Hepatocyte (in vitro differentiated cells): ENCODE measurements at regions not wholly inside any gene's neighbourhood (a gene's known extent, or its start where the extent isn't known, plus 50 kb on each side); places are given as distances from the start of the nearest gene placed in this dataset.

ENCODE experiments used
- DNase-seq: peaks from one replicate; pipeline ENCODE4 v3.0.0-alpha.2; 2016; ENCODE audit warnings: low spot score
- H2AFZ ChIP-seq: fragments of 200-600 bp; sonication (generic); 2 replicates; pipeline ENCODE4 v1.6.0; 2016; ENCODE audit warnings: antibody characterized with exemption, mild to moderate bottlenecking
- H3K27ac ChIP-seq: fragments of 200-600 bp; sonication (generic); 2 replicates; pipeline ENCODE4 v1.5.1; 2016; ENCODE audit warnings: mild to moderate bottlenecking
- H3K27me3 ChIP-seq: fragments of 200-600 bp; sonication (generic); 2 replicates; pipeline ENCODE4 v1.6.1; 2016
- H3K36me3 ChIP-seq: fragments of 200-600 bp; sonication (generic); replicated peaks from 2 replicates; pipeline ENCODE4 v1.5.1; 2016; ENCODE audit warnings: low read depth; ENCODE audit not compliant: insufficient read depth
- H3K4me1 ChIP-seq: fragments of 200-600 bp; sonication (generic); 2 replicates; pipeline ENCODE4 v1.5.1; 2016; ENCODE audit warnings: mild to moderate bottlenecking, moderate library complexity; ENCODE audit not compliant: insufficient read depth
- H3K4me2 ChIP-seq: fragments of 200-600 bp; sonication (generic); 2 replicates; pipeline ENCODE4 v1.6.0; 2016
- H3K4me3 ChIP-seq: fragments of 200-600 bp; sonication (generic); 2 replicates; pipeline ENCODE4 v1.5.1; 2016; ENCODE audit warnings: mild to moderate bottlenecking
- H3K79me2 ChIP-seq: fragments of 200-600 bp; sonication (generic); 2 replicates; pipeline ENCODE4 v1.6.0; 2017; ENCODE audit warnings: mild to moderate bottlenecking
- H3K9me2 ChIP-seq: fragments of 200-600 bp; sonication (generic); replicated peaks from 2 replicates; pipeline ENCODE4 v1.6.0; 2017; ENCODE audit warnings: mild to moderate bottlenecking; ENCODE audit not compliant: insufficient read depth
- H3K9me3 ChIP-seq: fragments of 200-600 bp; sonication (generic); 2 replicates; pipeline ENCODE4 v1.5.1; 2016; ENCODE audit warnings: low read depth, mild to moderate bottlenecking
- H4K20me1 ChIP-seq: fragments of 200-600 bp; sonication (generic); 2 replicates; pipeline ENCODE4 v1.6.0; 2016; ENCODE audit warnings: mild to moderate bottlenecking; ENCODE audit not compliant: insufficient read depth, poor library complexity, severe bottlenecking
- EZH2 ChIP-seq: fragments of 200-600 bp; sonication (generic); IDR thresholded peaks from 2 replicates; pipeline ENCODE4 v1.6.1; 2016; ENCODE audit warnings: antibody characterized with exemption, mild to moderate bottlenecking, borderline replicate concordance
- EZH2phosphoT487 ChIP-seq: fragments of 200-600 bp; sonication (generic); IDR thresholded peaks from one replicate; pipeline ENCODE4 v1.6.1; 2018; ENCODE audit warnings: antibody characterized with exemption, mild to moderate bottlenecking, low read depth, moderate library complexity; ENCODE audit not compliant: unreplicated experiment, severe bottlenecking
- WGBS: methylation state at CpG from one replicate; pipeline ENCODE4 v1.1.6; 2016; ENCODE audit warnings: low lambda C conversion rate; ENCODE audit errors: missing lambda C conversion rate; 5-methylcytosine and 5-hydroxymethylcytosine counted together
- TF ChIP-seq, protein P1 (sequence below): fragments of 200-600 bp; sonication (generic); IDR thresholded peaks from 2 replicates; pipeline ENCODE4 v1.5.1; 2016; ENCODE audit warnings: antibody characterized with exemption, mild to moderate bottlenecking; ENCODE audit not compliant: poor library complexity

DNA sequence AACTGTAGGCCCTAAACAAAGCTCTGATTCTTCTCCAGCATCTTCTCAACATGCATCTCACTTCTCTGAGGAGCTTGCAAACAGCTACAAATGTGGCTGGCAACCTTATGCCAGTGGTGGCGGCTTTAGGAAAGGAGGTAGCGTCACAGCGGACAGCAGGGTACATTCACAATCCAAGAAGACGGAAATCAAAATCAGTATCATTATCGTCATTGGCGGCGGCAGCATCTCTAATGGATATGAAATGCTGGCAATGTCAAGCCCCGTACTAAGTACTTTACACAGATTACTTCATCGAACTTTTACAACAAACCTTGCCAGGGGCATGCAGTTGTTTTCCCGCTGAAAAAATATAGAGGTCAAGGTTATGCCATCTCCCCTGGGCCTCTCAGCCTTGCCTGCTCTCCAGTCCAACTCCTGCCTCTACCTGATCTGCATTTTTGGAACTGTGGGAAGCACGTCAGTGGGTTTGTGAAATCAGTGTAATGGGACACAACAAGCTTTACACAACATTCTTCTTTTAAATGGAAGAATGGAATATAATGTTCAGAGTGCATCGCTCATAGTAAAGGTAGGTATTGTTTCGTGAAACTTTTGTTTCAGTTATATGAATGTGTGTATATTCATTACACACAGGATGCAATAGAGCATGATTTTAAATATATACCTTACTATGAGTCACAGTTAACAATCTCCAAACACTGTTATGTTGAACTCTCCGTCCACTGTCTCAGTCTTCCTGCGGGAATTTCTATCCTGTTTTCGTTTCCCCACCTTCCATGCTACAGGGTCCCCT is 152.9 kb downstream of the TTC32 start:
- 96% methylated on average over 16 of the region's 16 CpGs for WGBS
- no peaks in the 10 kb centered on the region for H3K36me3 ChIP-seq
- no peaks in the 10 kb centered on the region for H3K79me2 ChIP-seq
- H4K20me1 ChIP-seq, result no peaks in the 10 kb centered on the region
- no peak for DNase-seq
- no peak overlapping the region for H3K4me3 ChIP-seq
- no peaks in the 10 kb centered on the region for H3K9me3 ChIP-seq
- H3K4me2 ChIP-seq, result no peak overlapping the region
- TF ChIP-seq EZH2, result no peak
- TF ChIP-seq, protein P1, sequence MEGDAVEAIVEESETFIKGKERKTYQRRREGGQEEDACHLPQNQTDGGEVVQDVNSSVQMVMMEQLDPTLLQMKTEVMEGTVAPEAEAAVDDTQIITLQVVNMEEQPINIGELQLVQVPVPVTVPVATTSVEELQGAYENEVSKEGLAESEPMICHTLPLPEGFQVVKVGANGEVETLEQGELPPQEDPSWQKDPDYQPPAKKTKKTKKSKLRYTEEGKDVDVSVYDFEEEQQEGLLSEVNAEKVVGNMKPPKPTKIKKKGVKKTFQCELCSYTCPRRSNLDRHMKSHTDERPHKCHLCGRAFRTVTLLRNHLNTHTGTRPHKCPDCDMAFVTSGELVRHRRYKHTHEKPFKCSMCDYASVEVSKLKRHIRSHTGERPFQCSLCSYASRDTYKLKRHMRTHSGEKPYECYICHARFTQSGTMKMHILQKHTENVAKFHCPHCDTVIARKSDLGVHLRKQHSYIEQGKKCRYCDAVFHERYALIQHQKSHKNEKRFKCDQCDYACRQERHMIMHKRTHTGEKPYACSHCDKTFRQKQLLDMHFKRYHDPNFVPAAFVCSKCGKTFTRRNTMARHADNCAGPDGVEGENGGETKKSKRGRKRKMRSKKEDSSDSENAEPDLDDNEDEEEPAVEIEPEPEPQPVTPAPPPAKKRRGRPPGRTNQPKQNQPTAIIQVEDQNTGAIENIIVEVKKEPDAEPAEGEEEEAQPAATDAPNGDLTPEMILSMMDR, result no peak
- TF ChIP-seq EZH2phosphoT487, result no peak
- no peaks in the 10 kb centered on the region for H3K27me3 ChIP-seq
- H2AFZ ChIP-seq, result no peak overlapping the region
- no peaks in the 10 kb centered on the region for H3K9me2 ChIP-seq
- no peak overlapping the region for H3K27ac ChIP-seq
- peaks cover 6% of the 10 kb centered on the region for H3K4me1 ChIP-seq

DNA sequence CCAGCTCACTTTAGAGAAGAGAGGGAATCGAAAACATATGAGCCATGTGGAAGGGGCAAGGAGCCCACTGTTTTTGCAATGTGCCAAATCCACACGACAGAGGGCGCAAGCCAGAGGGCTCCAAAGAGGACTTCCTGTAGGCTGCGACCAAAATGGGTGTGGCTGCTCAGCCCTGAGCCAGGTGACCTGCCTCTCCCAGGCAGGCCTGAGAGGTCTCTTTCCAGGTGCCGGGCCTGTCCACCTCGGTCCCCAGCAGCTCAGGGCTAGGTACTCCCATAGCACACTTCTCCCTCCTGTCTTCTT is 153.8 kb downstream of the TTC32 start:
- Histone ChIP-seq H3K4me3 (no peak overlapping the region), H3K27me3 (no peaks in the 10 kb centered on the region), H3K4me1 (peaks cover 6% of the 10 kb centered on the region), H4K20me1 (no peaks in the 10 kb centered on the region), H3K36me3 (no peaks in the 10 kb centered on the region), H3K9me3 (no peaks in the 10 kb centered on the region), H3K27ac (no peak overlapping the region), H3K4me2 (no peak overlapping the region), H3K9me2 (no peaks in the 10 kb centered on the region), H3K79me2 (no peaks in the 10 kb centered on the region), H2AFZ (no peak overlapping the region)
- WGBS, result 87% methylated on average over 6 of the region's 6 CpGs
- no peak for DNase-seq
- TF ChIP-seq, protein P1, result no peak
- TF ChIP-seq EZH2phosphoT487, result no peak
- TF ChIP-seq EZH2, result no peak

DNA sequence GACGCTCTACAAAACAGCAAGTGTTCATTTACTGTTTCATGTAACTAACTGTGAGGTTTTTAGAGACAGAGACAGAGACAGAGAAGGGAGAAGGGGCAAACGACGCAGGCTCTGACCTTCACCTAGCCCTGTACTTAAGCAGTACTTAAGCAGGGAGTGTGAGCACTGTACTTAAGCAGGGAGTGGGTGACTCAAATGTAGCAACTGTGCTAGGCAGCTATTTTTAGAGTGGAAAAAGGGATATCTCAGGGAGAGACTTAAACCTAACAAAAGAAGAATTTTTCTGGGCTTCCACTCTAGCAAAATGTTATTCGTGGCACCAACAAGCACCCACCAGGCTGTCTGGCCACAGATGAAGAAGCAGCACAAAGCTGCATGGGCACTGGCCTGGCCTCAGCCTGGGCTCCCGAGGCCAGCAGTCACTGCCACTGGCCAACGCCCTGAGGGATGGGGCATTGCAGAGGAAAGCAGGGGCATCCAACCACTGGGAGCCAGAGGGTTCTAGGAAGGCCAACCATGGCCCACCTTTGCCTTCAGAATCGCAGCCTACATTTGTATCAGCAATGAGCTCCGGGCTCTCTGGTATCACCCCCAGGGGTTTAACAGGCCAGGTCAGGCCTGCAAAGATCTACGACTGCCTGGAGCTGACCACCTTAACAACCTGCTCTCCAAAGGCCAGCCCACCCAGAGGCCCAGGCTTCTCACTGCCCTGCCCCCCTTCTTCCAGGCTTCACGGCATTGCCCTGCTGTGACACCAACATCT is 154.3 kb downstream of the TTC32 start:
- H3K4me2 ChIP-seq, result no peak overlapping the region
- no peak overlapping the region for H3K27ac ChIP-seq
- H3K27me3 ChIP-seq, result no peaks in the 10 kb centered on the region
- peaks cover 6% of the 10 kb centered on the region for H3K4me1 ChIP-seq
- 92% methylated on average over 10 of the region's 10 CpGs for WGBS
- H2AFZ ChIP-seq, result no peak overlapping the region
- no peaks in the 10 kb centered on the region for H3K9me3 ChIP-seq
- H3K79me2 ChIP-seq, result no peaks in the 10 kb centered on the region
- H3K9me2 ChIP-seq, result no peaks in the 10 kb centered on the region
- no peaks in the 10 kb centered on the region for H4K20me1 ChIP-seq
- no peak for DNase-seq
- H3K36me3 ChIP-seq, result no peaks in the 10 kb centered on the region
- no peak overlapping the region for H3K4me3 ChIP-seq
- no peak for TF ChIP-seq EZH2
- TF ChIP-seq, protein P1, result no peak
- TF ChIP-seq EZH2phosphoT487, result no peak
